ENCODE measurements at regions not wholly inside any gene's neighbourhood (a gene's known extent, or its start where the extent isn't known, plus 50 kb on each side); places are given as distances from the start of the nearest gene placed in this dataset.

- no peak for TF ChIP-seq CTCF (conservative IDR thresholded peaks at IDR 0.05; ENCODE audit: low read length)
- TF ChIP-seq EZH2phosphoT487 (IDR thresholded peaks at IDR 0.05; ENCODE audit: borderline replicate concordance), result no peak
These were observed 50.6 kb upstream of the CHST11 start for GRCh38 chr12:104406164-104406563.
